ENCODE measurements at regions not wholly inside any gene's neighbourhood (a gene's known extent, or its start where the extent isn't known, plus 50 kb on each side); places are given as distances from the start of the nearest gene placed in this dataset.

DNA sequence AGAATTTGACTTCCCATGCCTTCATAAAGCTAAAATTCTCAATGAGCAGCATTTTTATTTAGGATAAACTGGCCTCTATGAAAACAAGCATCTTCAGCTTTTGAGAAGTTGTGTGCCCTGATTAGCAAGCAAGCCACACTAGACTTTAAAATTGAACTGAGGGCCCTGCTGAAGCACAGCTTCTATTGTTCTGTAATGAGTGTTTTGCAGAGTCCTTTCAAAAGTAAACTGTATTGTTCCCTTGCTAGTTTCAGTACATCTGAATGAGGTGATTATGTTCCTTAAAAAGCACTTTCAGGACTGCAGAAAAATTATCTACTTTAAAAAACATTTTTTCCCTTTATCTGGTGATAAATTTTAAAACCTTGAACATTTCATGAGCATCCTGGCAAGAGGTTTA, 113.3 kb upstream of the PRPS1L1 start:
- H4K20me1 ChIP-seq (ENCODE audit: insufficient read depth) = no peaks in the 10 kb centered on the region
- no peak overlapping the region for H3K4me2 ChIP-seq (ENCODE audit: unreplicated experiment)
- TF ChIP-seq EZH2 (IDR thresholded peaks at IDR 0.05; ENCODE audit: insufficient read depth, poor library complexity, severe bottlenecking) (no peak), EZH2phosphoT487 (IDR thresholded peaks at IDR 0.05; ENCODE audit: insufficient read depth, low read depth) (no peak)
- H3K79me2 ChIP-seq (ENCODE audit: insufficient read depth) = no peaks in the 10 kb centered on the region
- H3K4me1 ChIP-seq (ENCODE audit: insufficient read depth) = no peaks in the 10 kb centered on the region
- H3F3A ChIP-seq (ENCODE audit: insufficient read depth) = no peaks in the 10 kb centered on the region
- no peak for DNase-seq
- no peaks in the 10 kb centered on the region for H3K9me2 ChIP-seq (ENCODE audit: insufficient read depth)
- H2AFZ ChIP-seq = no peak overlapping the region
- no peaks in the 10 kb centered on the region for H3K9me3 ChIP-seq (ENCODE audit: low read depth)
- no peak overlapping the region for H3K9ac ChIP-seq
- no peak overlapping the region for H3K27ac ChIP-seq
- no peak overlapping the region for H3K4me3 ChIP-seq
- 0 out of 2 replicates have a peak, but pooled peaks cover 8% of the 10 kb centered on the region for H3K27me3 ChIP-seq (replicated peaks; ENCODE audit: insufficient read depth)
- no peaks in the 10 kb centered on the region for H3K36me3 ChIP-seq (ENCODE audit: low read depth)
- in situ Hi-C loops (cut with MboI) = no loop called here

GRCh38 chr7:18144166-18144565, 116.5 kb upstream of the PRPS1L1 start:
- 0 out of 2 replicates have a peak, but pooled peaks cover 8% of the 10 kb centered on the region for H3K27me3 ChIP-seq (replicated peaks; ENCODE audit: insufficient read depth)
- H3K4me1 ChIP-seq (ENCODE audit: insufficient read depth) = no peaks in the 10 kb centered on the region
- H3K9me3 ChIP-seq (ENCODE audit: low read depth) = no peaks in the 10 kb centered on the region
- no peak overlapping the region for H3K4me3 ChIP-seq
- no peak overlapping the region for H3K27ac ChIP-seq
- H3F3A ChIP-seq (ENCODE audit: insufficient read depth) = no peaks in the 10 kb centered on the region
- no peak for DNase-seq
- no peaks in the 10 kb centered on the region for H3K79me2 ChIP-seq (ENCODE audit: insufficient read depth)
- no peaks in the 10 kb centered on the region for H3K36me3 ChIP-seq (ENCODE audit: low read depth)
- no peak overlapping the region for H3K9ac ChIP-seq
- TF ChIP-seq EZH2 (IDR thresholded peaks at IDR 0.05; ENCODE audit: insufficient read depth, poor library complexity, severe bottlenecking) = no peak
- TF ChIP-seq EZH2phosphoT487 (IDR thresholded peaks at IDR 0.05; ENCODE audit: insufficient read depth, low read depth) = no peak
- WGBS, 2 experiments (ENCODE audit: low coverage in 1 of 2, low lambda C conversion rate in 2 of 2, missing lambda C conversion rate in 2 of 2) = 35 to 67% methylated on average over 1 of the region's 1 CpG
- in situ Hi-C loops (cut with MboI) = no loop called here
- no peak overlapping the region for H3K4me2 ChIP-seq (ENCODE audit: unreplicated experiment)
- no peaks in the 10 kb centered on the region for H4K20me1 ChIP-seq (ENCODE audit: insufficient read depth)
- no peak overlapping the region for H2AFZ ChIP-seq
- H3K9me2 ChIP-seq (ENCODE audit: insufficient read depth) = no peaks in the 10 kb centered on the region

- Histone ChIP-seq H3K27me3 (replicated peaks; ENCODE audit: insufficient read depth) (0 out of 2 replicates have a peak, but pooled peaks cover 8% of the 10 kb centered on the region), H3K4me2 (ENCODE audit: unreplicated experiment) (no peak overlapping the region), H3K79me2 (ENCODE audit: insufficient read depth) (no peaks in the 10 kb centered on the region), H3F3A (ENCODE audit: insufficient read depth) (no peaks in the 10 kb centered on the region), H4K20me1 (ENCODE audit: insufficient read depth) (no peaks in the 10 kb centered on the region), H3K36me3 (ENCODE audit: low read depth) (no peaks in the 10 kb centered on the region), H3K9ac (no peak overlapping the region), H2AFZ (no peak overlapping the region), H3K4me1 (ENCODE audit: insufficient read depth) (no peaks in the 10 kb centered on the region), H3K9me2 (ENCODE audit: insufficient read depth) (no peaks in the 10 kb centered on the region), H3K9me3 (ENCODE audit: low read depth) (no peaks in the 10 kb centered on the region), H3K4me3 (no peak overlapping the region), H3K27ac (no peak overlapping the region)
- DNase-seq = no peak
- in situ Hi-C loops (cut with MboI) = no loop called here
- TF ChIP-seq EZH2 (IDR thresholded peaks at IDR 0.05; ENCODE audit: insufficient read depth, poor library complexity, severe bottlenecking) = no peak
- no peak for TF ChIP-seq EZH2phosphoT487 (IDR thresholded peaks at IDR 0.05; ENCODE audit: insufficient read depth, low read depth)
Measured at GRCh38 chr7:18145160-18145559, 117.5 kb upstream of the PRPS1L1 start.

DNA sequence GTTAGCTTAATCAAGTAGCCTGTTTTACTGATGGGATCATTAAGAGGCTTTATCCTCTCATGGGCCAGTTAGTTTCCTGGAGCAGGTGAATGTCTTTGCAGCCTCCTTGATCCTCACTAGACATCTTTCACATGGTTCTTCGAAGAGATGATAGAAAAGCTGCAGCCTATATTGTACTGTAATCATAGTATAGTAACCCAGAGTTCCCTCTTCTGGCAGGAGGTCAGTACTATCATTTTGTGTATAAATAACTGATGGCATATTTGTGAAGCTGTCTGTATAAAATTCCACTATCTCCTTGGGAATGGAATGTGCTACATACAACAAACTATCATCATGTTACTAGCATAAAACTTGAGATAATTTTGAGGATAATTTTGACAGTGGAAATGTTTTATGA, 123.8 kb upstream of the PRPS1L1 start:
- Histone ChIP-seq H3K79me2 (ENCODE audit: insufficient read depth) (no peaks in the 10 kb centered on the region), H3F3A (ENCODE audit: insufficient read depth) (no peaks in the 10 kb centered on the region), H3K27ac (no peak overlapping the region), H3K27me3 (replicated peaks; ENCODE audit: insufficient read depth) (0 out of 2 replicates have a peak, but pooled peaks cover 4% of the 10 kb centered on the region), H3K4me1 (ENCODE audit: insufficient read depth) (no peaks in the 10 kb centered on the region), H2AFZ (no peak overlapping the region), H4K20me1 (ENCODE audit: insufficient read depth) (no peaks in the 10 kb centered on the region), H3K9me3 (ENCODE audit: low read depth) (no peaks in the 10 kb centered on the region), H3K4me3 (no peak overlapping the region), H3K9ac (no peak overlapping the region), H3K4me2 (ENCODE audit: unreplicated experiment) (no peak overlapping the region), H3K36me3 (ENCODE audit: low read depth) (no peaks in the 10 kb centered on the region), H3K9me2 (ENCODE audit: insufficient read depth) (no peaks in the 10 kb centered on the region)
- peak; percentile 5 for DNase-seq
- in situ Hi-C loops (cut with MboI) = no loop called here
- 52 to 75% methylated on average over 1 of the region's 1 CpG for WGBS, 2 experiments (ENCODE audit: low coverage in 1 of 2, low lambda C conversion rate in 2 of 2, missing lambda C conversion rate in 2 of 2)
- TF ChIP-seq EZH2phosphoT487 (IDR thresholded peaks at IDR 0.05; ENCODE audit: insufficient read depth, low read depth) (no peak), EZH2 (IDR thresholded peaks at IDR 0.05; ENCODE audit: insufficient read depth, poor library complexity, severe bottlenecking) (no peak)

- Histone ChIP-seq H3K36me3 (ENCODE audit: low read depth) (no peaks in the 10 kb centered on the region), H3K27me3 (replicated peaks; ENCODE audit: insufficient read depth) (0 out of 2 replicates have a peak, but pooled peaks cover 4% of the 10 kb centered on the region), H3K4me1 (ENCODE audit: insufficient read depth) (no peaks in the 10 kb centered on the region), H3K9me2 (ENCODE audit: insufficient read depth) (no peaks in the 10 kb centered on the region), H3K27ac (no peak overlapping the region), H3K9ac (no peak overlapping the region), H3F3A (ENCODE audit: insufficient read depth) (no peaks in the 10 kb centered on the region), H3K9me3 (ENCODE audit: low read depth) (no peaks in the 10 kb centered on the region), H3K4me3 (no peak overlapping the region), H3K4me2 (ENCODE audit: unreplicated experiment) (no peak overlapping the region), H2AFZ (no peak overlapping the region), H4K20me1 (ENCODE audit: insufficient read depth) (no peaks in the 10 kb centered on the region), H3K79me2 (ENCODE audit: insufficient read depth) (no peaks in the 10 kb centered on the region)
- DNase-seq = no peak
- in situ Hi-C loops (cut with MboI) = no loop called here
- TF ChIP-seq EZH2phosphoT487 (IDR thresholded peaks at IDR 0.05; ENCODE audit: insufficient read depth, low read depth) = no peak
- TF ChIP-seq EZH2 (IDR thresholded peaks at IDR 0.05; ENCODE audit: insufficient read depth, poor library complexity, severe bottlenecking) = no peak
- 62 to 66% methylated on average over 6 of the region's 6 CpGs for WGBS, 2 experiments (ENCODE audit: low coverage in 1 of 2, low lambda C conversion rate in 2 of 2, missing lambda C conversion rate in 2 of 2)
Measured at GRCh38 chr7:18153183-18153748, 125.6 kb upstream of the PRPS1L1 start.
